ENCODE measurements at regions not wholly inside any gene's neighbourhood (a gene's known extent, or its start where the extent isn't known, plus 50 kb on each side); places are given as distances from the start of the nearest gene placed in this dataset.
"Not testable (repeated sequence)": the region's sequence is repeated elsewhere in the genome, so short reads cannot be mapped to it uniquely, and the experiment has no call there.

- DNase-seq (ENCODE audit: low spot score): no peak
Observed at GRCh38 chr21:25240974-25241373, 366.3 kb downstream of the MRPL39 start.

DNA sequence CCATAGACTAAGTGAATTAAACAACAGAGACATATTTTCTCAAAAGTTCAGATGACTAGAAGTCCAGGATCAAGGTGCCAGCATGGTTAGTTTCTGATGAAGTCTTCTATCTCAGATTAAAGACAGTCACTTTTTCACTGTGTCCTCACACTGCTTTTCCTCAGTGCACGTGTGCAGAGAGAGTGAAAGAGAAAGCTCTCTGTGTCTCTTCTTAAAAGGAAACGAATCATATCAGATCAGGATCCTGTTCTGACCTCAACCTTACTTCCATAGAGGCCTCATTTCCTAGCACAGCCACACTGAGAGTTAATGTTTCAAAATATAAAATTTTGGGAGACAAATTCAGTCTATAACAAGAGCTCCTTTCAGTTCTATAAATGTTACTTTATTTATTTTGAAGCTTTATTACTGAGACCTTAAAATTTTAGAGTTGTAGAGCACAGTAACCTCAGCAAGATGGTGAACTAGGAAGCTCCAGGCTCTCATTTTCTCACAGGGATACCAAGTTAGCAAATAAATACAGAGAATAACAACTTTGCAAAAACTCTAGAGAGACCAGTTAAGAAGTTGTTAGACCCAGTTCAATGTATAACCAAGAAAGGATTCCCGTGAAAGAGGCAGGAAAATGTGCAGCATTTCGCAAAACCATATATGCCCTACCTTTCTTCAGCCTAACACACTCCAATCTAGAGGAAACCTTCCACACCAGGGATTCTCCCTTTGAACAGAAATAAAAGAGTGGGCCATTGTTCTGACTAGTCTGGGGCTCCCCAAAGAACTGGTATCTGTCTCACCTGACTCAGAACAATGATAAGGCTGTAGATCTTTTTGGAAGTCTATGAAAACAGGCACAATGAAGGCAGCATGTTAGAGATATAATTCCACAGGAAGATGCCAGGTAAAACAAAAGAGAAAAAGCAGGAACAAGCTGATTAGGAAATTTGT lies 372.2 kb downstream of the MRPL39 start:
- no peak for DNase-seq (ENCODE audit: low spot score)

- no peak for DNase-seq (ENCODE audit: low spot score)
Observed at GRCh38 chr21:25220954-25221353, 386.3 kb downstream of the MRPL39 start.

GRCh38 chr21:25220169-25220568 lies 387.1 kb downstream of the MRPL39 start:
- DNase-seq (ENCODE audit: low spot score): no peak

DNA sequence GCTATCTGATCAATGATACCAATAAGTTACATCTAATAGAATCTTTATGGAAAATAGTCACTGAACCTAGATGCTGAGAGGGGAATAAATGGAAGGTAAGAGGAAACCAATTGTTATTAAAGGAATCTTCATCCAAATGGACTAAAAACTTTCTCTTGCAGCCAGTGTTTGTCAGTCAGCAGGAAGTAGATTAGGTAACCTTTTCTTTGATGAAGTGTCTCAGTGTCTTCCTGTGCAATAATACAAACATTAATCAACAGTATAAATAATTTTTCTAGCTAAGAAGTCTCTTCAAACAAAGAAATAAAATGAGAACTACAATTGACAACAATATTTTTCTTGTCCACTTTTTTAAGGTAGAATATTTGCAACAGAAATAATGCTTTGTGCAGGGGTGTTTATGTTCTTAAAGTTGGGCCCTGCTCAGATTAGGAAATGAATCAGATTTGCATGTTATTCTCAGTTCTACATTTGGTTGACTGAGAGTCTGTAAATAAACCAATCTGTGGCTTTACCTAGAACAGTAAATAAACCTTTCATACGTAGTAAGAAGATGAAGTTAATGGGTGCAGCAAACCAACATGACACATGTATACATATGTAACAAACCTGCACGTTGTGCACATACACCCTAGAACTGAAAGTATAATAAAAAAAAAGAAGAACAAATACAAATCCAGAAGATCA lies 391.4 kb downstream of the MRPL39 start:
- no peak for DNase-seq (ENCODE audit: low spot score)

- DNase-seq (ENCODE audit: low spot score): no peak
Observed at GRCh38 chr21:25214676-25215075, 392.6 kb downstream of the MRPL39 start.

DNA sequence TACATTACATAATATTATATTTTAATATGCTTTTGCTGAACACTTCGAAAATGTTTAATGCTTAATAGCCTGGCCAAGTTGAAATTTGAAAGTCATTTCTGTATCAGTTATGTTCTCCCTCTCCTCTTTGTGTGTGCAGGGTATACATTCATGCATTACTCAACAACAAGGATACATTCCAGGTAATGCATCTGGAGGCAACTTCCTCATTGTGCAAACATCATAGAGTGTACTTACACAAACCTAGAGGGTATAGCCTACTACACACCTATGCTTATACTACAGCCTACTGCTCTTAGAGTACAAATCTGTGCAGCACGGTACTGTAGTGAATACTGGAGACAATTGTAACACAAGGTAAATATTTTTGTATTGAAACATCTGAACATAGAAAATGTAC lies 407.3 kb downstream of the MRPL39 start:
- DNase-seq (ENCODE audit: low spot score): no peak

DNA sequence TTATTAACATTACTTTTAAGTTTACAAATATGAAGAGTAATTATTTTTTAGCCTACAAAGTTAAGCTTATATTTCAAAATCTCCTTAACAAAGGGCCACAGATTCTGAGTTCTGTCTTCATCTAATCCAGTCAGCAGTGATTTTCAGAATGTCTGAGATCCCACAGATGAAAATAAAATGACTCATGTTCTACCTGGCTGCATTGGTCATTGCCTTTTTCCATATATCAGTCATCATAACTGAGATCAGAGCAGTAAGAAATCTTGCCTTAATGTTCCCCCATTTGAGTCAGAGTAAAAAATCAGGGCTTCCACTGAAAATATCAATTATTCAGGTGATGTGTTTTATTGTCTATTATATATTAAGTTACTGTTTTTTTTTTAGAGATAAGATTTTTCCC lies 416.1 kb downstream of the MRPL39 start:
- no peak for DNase-seq (ENCODE audit: low spot score)

- DNase-seq (ENCODE audit: low spot score): no peak
Observed at GRCh38 chr21:25189497-25189896, 417.8 kb downstream of the MRPL39 start.

- no peak for DNase-seq (ENCODE audit: low spot score)
Observed at GRCh38 chr21:25188677-25189079, 418.6 kb downstream of the MRPL39 start.

DNA sequence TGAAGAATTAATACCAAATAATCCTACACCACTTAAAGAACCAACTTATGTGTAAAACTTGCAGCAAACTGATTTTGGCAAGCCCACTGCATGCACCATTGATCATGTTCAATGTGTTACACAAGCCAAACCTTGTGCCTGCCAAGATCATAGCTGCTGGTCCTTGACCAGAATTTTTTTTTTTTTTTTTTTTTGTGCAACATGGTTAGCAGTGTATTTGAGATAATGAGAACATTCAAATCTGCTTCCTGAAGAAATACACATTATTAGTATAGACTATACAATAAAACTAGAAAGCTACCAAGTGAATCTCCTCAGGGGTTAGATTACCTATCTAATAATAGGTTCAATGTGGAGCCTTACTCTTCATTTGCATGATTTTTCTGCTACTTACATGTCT lies 421.0 kb downstream of the MRPL39 start:
- no peak for DNase-seq (ENCODE audit: low spot score)

- no peak for DNase-seq (ENCODE audit: low spot score)
Observed at GRCh38 chr21:25183577-25183976, 423.7 kb downstream of the MRPL39 start.

DNA sequence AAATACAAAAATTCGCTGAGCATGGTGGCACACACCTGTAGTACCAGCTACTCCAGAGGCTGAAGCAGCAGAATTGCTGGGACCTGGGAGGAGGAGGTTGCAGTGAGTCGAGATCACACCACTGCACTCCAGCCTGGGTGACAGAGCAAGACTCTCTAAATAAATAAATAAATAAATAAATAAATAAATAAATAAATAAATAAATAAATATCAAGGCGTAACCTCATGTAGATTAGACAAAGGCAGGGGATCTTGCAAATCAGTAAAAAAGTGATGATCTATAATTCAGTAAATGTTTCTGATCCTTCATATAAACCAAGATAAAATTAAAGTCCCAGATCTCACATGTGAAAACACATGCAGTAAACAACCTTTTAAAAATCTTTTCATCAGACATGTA lies 425.6 kb downstream of the MRPL39 start:
- not testable (repeated sequence) for DNase-seq (ENCODE audit: low spot score)

DNA sequence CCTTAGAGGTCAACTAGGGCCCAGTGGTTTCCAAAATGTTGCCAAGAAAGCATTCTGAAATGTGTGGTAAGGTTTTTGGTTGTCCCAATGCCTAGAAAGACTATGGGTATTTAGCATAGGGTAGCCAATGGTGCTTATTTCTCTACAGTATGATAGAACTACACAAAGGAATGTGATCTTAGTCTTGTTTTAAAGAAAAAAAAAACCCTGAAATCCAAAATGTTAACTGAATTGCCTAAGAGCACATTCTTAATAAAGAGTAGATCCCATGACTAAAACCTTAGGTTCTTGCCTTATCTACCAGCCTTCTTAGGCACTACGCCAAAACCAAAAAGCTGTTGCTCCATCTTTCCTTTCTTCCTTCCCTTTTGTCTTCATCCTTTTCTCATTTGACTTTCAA lies 428.2 kb downstream of the MRPL39 start:
- DNase-seq (ENCODE audit: low spot score): no peak

GRCh38 chr21:25176637-25177412 lies 430.5 kb downstream of the MRPL39 start:
- DNase-seq (ENCODE audit: low spot score): no peak

DNA sequence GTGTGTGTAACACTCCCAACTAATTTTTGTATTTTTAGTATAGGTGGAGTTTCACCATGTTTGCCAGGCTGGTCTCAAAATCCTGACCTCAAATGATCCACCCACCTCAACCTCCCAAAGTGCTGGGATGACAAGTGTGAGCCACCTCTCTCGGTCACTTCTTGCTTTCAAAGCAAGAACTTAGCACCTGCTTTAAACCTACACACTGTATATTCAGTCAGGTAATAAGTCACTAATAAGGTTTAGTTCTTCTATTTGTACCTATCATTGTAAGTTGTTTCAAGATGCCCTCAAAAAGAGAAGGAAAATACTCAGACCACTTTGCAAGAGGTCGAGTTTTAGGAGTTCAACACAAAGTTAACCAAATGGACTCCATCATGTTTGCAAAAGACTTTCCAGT lies 431.3 kb downstream of the MRPL39 start:
- DNase-seq (ENCODE audit: low spot score): no peak

GRCh38 chr21:25171438-25171837 lies 435.8 kb downstream of the MRPL39 start:
- DNase-seq (ENCODE audit: low spot score): no peak

DNA sequence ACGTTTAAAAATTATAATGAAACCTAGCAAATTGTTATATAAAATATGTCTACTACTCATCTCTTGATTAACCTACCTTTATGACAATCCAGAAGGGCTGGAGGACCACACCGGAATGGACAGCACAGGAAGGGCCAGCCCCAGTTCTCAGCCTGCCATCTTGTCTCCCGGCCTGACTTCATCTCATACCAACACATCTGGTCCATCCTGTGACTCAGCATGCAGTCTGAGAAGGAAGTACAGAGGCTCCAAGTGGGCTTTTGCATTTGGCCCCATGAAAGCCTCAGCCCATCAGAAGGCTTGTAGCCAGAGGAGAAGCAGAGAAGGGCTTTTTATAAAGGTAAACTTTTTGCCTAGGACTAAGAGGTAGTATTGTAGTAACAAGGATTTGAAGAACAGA lies 436.6 kb downstream of the MRPL39 start:
- DNase-seq (ENCODE audit: low spot score): no peak

DNA sequence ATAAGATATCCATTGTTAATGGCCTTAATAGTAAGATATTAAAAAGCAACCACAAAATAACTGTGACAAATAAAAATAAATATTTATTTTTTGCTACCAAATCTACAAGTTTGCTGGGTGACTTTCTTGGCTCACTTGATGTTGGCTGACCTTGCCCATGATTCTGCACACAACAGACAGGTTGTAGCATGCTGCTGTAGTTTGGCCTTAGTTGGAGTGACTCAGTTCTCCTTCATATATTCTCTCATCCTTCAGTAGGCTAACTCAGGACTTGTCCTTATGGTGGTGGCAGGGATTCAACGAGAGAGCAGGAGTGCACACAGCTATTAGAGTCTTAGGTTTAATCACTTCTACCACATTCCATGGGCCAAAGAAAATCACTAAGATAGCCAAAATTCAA lies 437.9 kb downstream of the MRPL39 start:
- DNase-seq (ENCODE audit: low spot score): no peak

DNA sequence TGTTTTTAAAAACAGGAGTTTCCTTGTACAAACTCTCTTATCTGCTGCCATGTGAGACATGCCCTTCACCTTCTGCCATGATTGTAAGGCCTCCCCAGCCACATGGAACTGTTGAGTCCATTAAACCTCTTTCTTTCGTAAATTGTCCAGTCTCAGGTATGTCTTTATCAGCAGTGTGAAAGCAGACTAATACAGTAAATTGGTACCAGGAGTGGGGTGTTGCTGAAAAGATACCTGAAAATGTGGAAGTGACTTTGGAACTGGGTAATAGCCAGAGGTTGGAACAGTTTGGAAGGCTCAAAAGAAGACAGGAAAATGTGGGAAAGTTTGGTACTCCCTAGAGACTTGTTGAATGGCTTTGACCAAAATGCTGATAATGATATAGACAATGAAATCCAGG lies 440.4 kb downstream of the MRPL39 start:
- not testable (repeated sequence) for DNase-seq (ENCODE audit: low spot score)

DNA sequence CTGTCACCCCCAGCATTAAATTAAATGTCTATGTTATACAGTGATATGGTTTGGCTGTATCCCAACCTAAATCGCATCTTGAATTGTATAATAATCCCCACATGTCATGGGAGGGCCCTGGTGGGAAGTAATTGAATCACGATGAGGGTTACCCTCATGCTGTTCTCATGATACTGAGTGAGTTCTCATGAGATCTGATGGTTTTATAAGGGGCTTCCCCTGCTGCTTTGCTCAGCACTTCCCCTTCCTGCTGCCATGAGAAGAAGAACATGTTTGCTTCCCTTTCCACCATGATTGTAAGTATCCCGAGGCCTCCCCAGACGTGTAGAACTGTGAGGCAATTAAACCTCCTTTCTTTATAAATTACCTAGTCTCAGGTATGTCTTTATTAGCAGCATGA lies 445.7 kb downstream of the MRPL39 start:
- DNase-seq (ENCODE audit: low spot score): no peak

- not testable (repeated sequence) for DNase-seq (ENCODE audit: low spot score)
Observed at GRCh38 chr21:25155020-25155419, 452.3 kb downstream of the MRPL39 start.

DNA sequence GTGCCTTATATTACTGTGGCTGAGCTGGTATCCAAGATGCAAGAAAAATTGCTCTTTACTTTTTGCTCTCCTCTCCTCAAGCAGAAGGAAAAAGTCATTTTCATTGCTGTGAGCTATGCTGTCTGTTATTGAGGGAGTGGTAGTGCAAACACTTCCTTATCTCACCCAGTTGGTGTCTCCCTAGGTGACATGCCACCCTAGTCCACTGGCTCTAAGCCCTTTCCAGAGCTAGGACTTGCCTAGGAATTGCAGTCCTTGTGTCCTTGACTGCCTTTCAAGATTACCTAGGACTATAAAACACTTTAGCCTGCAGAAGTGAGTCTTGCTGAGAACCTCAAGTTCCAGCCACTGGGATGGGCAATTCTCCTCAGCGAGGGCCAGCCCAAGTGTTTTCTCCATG lies 458.3 kb downstream of the MRPL39 start:
- DNase-seq (ENCODE audit: low spot score): no peak

Data from Ammon's horn (tissue), 1 donor.